ENCODE measurements at regions not wholly inside any gene's neighbourhood (a gene's known extent, or its start where the extent isn't known, plus 50 kb on each side); places are given as distances from the start of the nearest gene placed in this dataset.
"Not testable (repeated sequence)": the region's sequence is repeated elsewhere in the genome, so short reads cannot be mapped to it uniquely, and the experiment has no call there.

DNA sequence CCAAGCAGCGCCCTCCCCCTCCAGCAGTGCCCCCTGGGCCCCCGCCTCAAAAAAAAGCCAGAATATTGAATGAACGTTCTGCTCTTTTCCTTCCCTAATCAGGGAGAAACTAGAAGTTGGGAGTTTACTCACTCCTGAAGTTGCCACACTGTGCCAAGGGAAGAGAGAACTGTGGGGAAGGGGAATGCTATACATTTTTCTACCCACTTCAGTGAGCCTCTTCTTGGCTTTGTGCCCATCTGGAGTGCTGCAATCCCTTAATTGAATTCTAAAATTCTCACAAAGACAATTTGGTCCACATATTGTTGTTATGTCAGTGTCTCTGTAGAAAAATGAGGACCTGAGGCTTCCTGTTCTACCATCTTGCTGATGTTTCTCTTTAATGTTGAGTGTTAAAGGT, 443.7 kb downstream of the DIRAS2 start:
- no peak for ATAC-seq
- H3K9me3 ChIP-seq = peaks cover 0 to 5% (median 0%) of the 10 kb centered on the region in 3 donors
- H3K4me3 ChIP-seq = no peak overlapping the region
- no peaks in the 10 kb centered on the region for H3K36me3 ChIP-seq
- no peak overlapping the region for H3K27ac ChIP-seq
- no peaks in the 10 kb centered on the region for H3K4me1 ChIP-seq
- H3K27me3 ChIP-seq = peaks cover 12% of the 10 kb centered on the region
- WGBS, 2 donors (ENCODE audit: low coverage in 1 of 2) = 44% methylated on average over 2 of the region's 3 CpGs; no CpG with 5 or more reads in 1 of the 2 donors
- no peak for TF ChIP-seq POLR2A (IDR thresholded peaks at IDR 0.05)
- no peak for TF ChIP-seq EP300 (IDR thresholded peaks at IDR 0.05)
- TF ChIP-seq, protein P1, sequence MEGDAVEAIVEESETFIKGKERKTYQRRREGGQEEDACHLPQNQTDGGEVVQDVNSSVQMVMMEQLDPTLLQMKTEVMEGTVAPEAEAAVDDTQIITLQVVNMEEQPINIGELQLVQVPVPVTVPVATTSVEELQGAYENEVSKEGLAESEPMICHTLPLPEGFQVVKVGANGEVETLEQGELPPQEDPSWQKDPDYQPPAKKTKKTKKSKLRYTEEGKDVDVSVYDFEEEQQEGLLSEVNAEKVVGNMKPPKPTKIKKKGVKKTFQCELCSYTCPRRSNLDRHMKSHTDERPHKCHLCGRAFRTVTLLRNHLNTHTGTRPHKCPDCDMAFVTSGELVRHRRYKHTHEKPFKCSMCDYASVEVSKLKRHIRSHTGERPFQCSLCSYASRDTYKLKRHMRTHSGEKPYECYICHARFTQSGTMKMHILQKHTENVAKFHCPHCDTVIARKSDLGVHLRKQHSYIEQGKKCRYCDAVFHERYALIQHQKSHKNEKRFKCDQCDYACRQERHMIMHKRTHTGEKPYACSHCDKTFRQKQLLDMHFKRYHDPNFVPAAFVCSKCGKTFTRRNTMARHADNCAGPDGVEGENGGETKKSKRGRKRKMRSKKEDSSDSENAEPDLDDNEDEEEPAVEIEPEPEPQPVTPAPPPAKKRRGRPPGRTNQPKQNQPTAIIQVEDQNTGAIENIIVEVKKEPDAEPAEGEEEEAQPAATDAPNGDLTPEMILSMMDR (IDR thresholded peaks at IDR 0.05) = no peak
- no peak for TF ChIP-seq POLR2AphosphoS5 (IDR thresholded peaks at IDR 0.05)

DNA sequence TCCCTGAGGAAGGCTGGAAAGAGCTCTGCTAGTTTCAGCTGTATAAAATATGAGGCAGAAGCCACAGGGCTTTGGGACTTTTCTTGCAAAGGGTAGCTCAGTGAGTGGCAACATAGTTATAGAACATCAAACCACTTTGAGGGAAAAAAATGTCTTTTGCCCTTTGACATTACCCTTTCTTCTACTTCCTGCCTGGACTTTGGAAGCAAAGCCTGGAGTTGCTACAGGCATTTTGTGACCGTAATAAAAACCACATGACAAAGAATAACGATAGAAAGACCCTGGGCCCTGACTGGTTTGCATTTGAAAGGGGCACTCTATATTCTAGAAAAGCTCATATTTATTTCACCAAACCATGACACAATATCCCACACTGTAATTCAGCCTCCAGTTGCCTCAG, 440.9 kb downstream of the DIRAS2 start:
- TF ChIP-seq EP300 (IDR thresholded peaks at IDR 0.05) (no peak), POLR2AphosphoS5 (IDR thresholded peaks at IDR 0.05) (no peak), POLR2A (IDR thresholded peaks at IDR 0.05) (no peak)
- TF ChIP-seq, protein P1 (IDR thresholded peaks at IDR 0.05) = no peak
- no peak for ATAC-seq
- peaks cover 0 to 5% (median 0%) of the 10 kb centered on the region in 3 donors for H3K9me3 ChIP-seq
- H3K27me3 ChIP-seq = peaks cover 24% of the 10 kb centered on the region
- no peak overlapping the region for H3K4me3 ChIP-seq
- H3K4me1 ChIP-seq = no peaks in the 10 kb centered on the region
- no peaks in the 10 kb centered on the region for H3K36me3 ChIP-seq
- no peak overlapping the region for H3K27ac ChIP-seq
- WGBS, 2 donors (ENCODE audit: low coverage in 1 of 2) = 22 to 33% methylated on average over 2 of the region's 2 CpGs

DNA sequence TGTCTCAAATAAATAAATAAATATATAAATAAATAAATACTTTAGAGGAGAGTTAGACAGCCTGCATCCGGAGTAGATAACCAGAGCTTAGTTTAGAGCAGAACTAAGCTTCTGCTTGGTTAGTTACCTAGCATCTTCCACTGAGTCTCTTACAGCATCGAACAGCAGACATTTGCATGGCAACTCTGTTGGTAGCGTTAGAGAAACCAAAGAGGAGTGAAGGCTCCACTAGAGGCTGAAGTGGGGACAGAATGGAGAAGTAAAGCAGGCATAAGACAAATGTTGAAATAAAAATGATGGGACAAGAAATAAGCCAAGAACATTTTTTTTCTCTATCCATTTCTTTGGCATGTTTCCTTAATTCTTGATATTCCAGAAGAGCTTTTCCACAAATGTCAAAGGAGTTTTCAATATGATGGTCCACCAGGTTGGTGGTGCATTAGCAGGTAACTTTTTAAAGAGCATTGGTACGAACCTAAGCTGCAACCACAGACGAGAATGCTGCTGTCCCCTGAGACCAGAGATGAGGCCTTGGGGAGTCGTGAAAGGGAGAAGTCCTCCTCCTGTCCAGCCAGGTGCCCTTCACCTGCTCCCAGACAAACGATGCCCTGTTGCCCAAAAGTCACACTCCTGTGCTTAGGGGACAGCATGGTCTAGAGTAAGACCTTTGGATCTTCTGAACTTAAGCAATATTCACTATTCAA, 438.3 kb downstream of the DIRAS2 start:
- Histone ChIP-seq H3K4me3 (no peak overlapping the region), H3K4me1 (no peaks in the 10 kb centered on the region), H3K27ac (no peak overlapping the region), H3K36me3 (no peaks in the 10 kb centered on the region), H3K27me3 (peaks cover 24% of the 10 kb centered on the region), H3K9me3 (peaks cover 0 to 10% (median 0%) of the 10 kb centered on the region in 3 donors)
- no peak for ATAC-seq
- TF ChIP-seq, protein P1 (IDR thresholded peaks at IDR 0.05) = no peak
- TF ChIP-seq POLR2AphosphoS5 (IDR thresholded peaks at IDR 0.05) (no peak), EP300 (IDR thresholded peaks at IDR 0.05) (no peak), POLR2A (IDR thresholded peaks at IDR 0.05) (no peak)
- WGBS, 2 donors (ENCODE audit: low coverage in 1 of 2) = 65 to 83% methylated on average over 3 to 4 of the region's 7 CpGs

DNA sequence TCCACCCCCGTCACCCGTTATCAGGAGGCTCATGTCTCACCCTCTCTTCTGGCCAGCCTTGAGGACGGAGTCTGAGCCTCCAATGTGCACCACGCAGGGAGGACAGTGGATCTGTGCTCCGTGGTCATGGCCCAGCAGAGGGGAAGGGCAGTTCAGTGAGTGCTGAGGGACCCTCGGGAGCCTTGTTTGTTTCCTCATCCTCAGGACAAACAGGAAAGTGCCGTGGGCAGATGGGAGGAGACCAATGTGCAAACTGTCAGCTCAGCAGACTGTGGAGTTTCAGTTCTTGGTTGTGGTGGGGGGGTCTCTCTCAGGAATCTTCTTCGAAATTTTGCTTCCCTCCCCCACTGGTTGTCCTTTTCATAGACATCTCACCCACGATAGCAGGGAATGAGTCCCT, 429.6 kb downstream of the DIRAS2 start:
- not testable (repeated sequence) for H3K36me3 ChIP-seq, H3K9me3 ChIP-seq, H3K4me1 ChIP-seq, H3K27ac ChIP-seq, ATAC-seq, H3K27me3 ChIP-seq, H3K4me3 ChIP-seq
- WGBS, 2 donors (ENCODE audit: low coverage in 1 of 2) = 63% methylated on average over 2 of the region's 9 CpGs; no CpG with 5 or more reads in 1 of the 2 donors

DNA sequence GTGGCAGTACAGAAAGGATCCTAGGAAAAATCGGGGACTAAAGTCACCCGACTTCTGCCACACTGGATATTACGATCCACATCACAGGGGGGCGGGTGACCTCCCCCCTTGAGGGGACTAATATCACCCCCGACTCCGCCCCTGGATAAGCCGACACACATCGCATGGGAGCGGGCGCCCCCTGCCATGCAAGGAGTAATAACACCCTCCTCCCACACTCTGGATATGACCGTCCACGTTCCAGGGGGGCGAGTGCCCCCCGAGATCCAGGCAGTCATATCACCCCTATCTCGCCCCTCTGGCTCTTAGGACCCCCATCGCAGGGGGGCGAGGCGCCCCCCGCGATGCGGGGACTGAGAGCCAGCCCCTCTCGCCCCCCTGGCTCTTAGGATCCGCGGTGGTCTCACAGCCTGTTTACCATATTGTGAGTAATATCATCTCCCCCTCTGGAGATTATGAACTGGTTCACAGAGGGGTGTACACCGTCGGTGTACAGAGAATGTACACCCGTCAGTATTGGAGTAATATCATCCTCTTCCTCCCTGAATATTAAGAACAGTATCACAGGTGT, 423.0 kb downstream of the DIRAS2 start:
- Histone ChIP-seq H3K27ac (no peak overlapping the region), H3K4me3 (no peak overlapping the region), H3K4me1 (no peaks in the 10 kb centered on the region), H3K36me3 (no peaks in the 10 kb centered on the region), H3K27me3 (peaks cover 28% of the 10 kb centered on the region), H3K9me3 (no peaks in the 10 kb centered on the region)
- no peak for TF ChIP-seq EP300 (IDR thresholded peaks at IDR 0.05)
- TF ChIP-seq, protein P1 (IDR thresholded peaks at IDR 0.05) = peak in 1 of 4 experiments; percentile 46
- 25 to 30% methylated on average over 13 to 19 of the region's 27 CpGs for WGBS, 2 donors (ENCODE audit: low coverage in 1 of 2)
- no peak for ATAC-seq

DNA sequence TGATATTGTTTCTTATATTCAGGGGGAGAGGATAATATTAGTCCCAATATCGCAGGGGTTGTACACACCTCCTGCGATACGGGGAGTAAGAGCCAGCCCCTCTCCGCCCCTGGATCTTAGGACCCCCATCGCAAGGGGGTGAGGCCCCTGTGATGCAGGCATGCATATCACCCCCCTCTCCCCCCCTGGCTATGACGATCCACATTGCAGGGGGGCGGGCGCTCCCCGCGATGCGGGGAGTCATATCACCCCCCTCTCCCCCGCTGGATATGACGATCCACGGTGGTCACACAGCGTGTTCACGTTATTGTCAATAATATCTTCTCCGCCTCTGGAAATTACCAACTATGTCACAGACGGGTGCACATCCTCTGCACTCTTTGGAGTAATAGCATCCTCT, 420.7 kb downstream of the DIRAS2 start:
- not testable (repeated sequence) for H3K27ac ChIP-seq, ATAC-seq, H3K4me3 ChIP-seq, H3K9me3 ChIP-seq, H3K36me3 ChIP-seq, H3K4me1 ChIP-seq
- no CpG with 5 or more reads among the region's 18 CpGs for WGBS, 2 donors (ENCODE audit: low coverage in 1 of 2)
- H3K27me3 ChIP-seq = peaks cover 23% of the 10 kb centered on the region

All from gastroesophageal sphincter (tissue), 4 donors.